CD4-positive, alpha-beta memory T cell (primary cell): ENCODE measurements at regions not wholly inside any gene's neighbourhood (a gene's known extent, or its start where the extent isn't known, plus 50 kb on each side); places are given as distances from the start of the nearest gene placed in this dataset.

ENCODE experiments used
- CTCF ChIA-PET: fragments of 350-600 bp; sonication (Branson Sonifier 250); formaldehyde crosslinking; loops from one replicate; lab custom pipeline; 2021; ENCODE audit warnings: inconsistent platforms; ENCODE audit not compliant: partially characterized antibody; lab: Charles Lee
- POLR2A ChIA-PET: fragments of 350-600 bp; sonication (Branson Sonifier 250); formaldehyde crosslinking; loops from one replicate; lab custom pipeline; 2021; ENCODE audit not compliant: partially characterized antibody; lab: Charles Lee
- DNase-seq, 5 donors: peaks; one replicate each; pipeline versions ENCODE4 v3.0.0 to v3.0.0-alpha.2; 2020 to 2022; ENCODE audit warnings: mixed read lengths in 1 of 5
- H3K27ac ChIP-seq: one replicate; pipeline ENCODE4 v1.7.0; 2013; ENCODE audit warnings: low read depth, low read length
- H3K27me3 ChIP-seq: 2 replicates; pipeline ENCODE4 v1.7.0; 2013; ENCODE audit warnings: mild to moderate bottlenecking, low read length, moderate library complexity; ENCODE audit not compliant: insufficient read depth
- H3K36me3 ChIP-seq: 2 replicates; pipeline ENCODE4 v1.7.0; 2013; ENCODE audit warnings: mild to moderate bottlenecking, low read length, moderate library complexity; ENCODE audit not compliant: insufficient read depth
- H3K4me1 ChIP-seq: 2 replicates; pipeline ENCODE4 v1.7.0; 2013; ENCODE audit warnings: mild to moderate bottlenecking, low read length, moderate library complexity; ENCODE audit not compliant: insufficient read depth
- H3K4me3 ChIP-seq, 2 donors: one replicate each; pipeline ENCODE4 v1.7.0; 2013; ENCODE audit warnings: low read length in 2 of 2, mild to moderate bottlenecking in 1 of 2
- H3K9me3 ChIP-seq, 2 donors: one replicate each; pipeline ENCODE4 v1.7.0; 2013; ENCODE audit warnings: low read length in 2 of 2, control low read depth in 1 of 2; ENCODE audit not compliant: control insufficient read depth in 1 of 2
- H3K27ac Mint-ChIP-seq, 7 donors: one replicate each; pipeline ENCODE4 v1.8.0; 2020 to 2021; ENCODE audit warnings: mixed read lengths in 7 of 7, mild to moderate bottlenecking in 6 of 7, inconsistent platforms in 3 of 7, moderate library complexity in 3 of 7
- H3K27me3 Mint-ChIP-seq, 2 donors: one replicate each; pipeline ENCODE4 v1.8.0; 2020 to 2021; ENCODE audit warnings: mixed read lengths in 2 of 2
- H3K36me3 Mint-ChIP-seq, 2 donors: one replicate each; pipeline ENCODE4 v1.8.0; 2020 to 2021; ENCODE audit warnings: mixed read lengths in 2 of 2, inconsistent platforms in 1 of 2, mild to moderate bottlenecking in 1 of 2
- H3K4me1 Mint-ChIP-seq, 4 donors: one replicate each; pipeline ENCODE4 v1.8.0; 2020 to 2021; ENCODE audit warnings: mixed read lengths in 4 of 4, mild to moderate bottlenecking in 1 of 4
- H3K4me3 Mint-ChIP-seq, 8 donors: one replicate each; pipeline ENCODE4 v1.8.0; 2020 to 2021; ENCODE audit warnings: mixed read lengths in 8 of 8, mild to moderate bottlenecking in 7 of 8, moderate library complexity in 6 of 8, inconsistent platforms in 3 of 8
- H3K9me3 Mint-ChIP-seq, 8 donors: one replicate each; pipeline ENCODE4 v1.8.0; 2020 to 2021; ENCODE audit warnings: mixed read lengths in 8 of 8, mild to moderate bottlenecking in 5 of 8, inconsistent platforms in 3 of 8, moderate library complexity in 1 of 8
- intact Hi-C: fragments of 100-400 bp; cut with micrococcal nuclease; formaldehyde crosslinking; loops from one replicate; pipeline ENCODE4 v1.15.1; 2023

DNA sequence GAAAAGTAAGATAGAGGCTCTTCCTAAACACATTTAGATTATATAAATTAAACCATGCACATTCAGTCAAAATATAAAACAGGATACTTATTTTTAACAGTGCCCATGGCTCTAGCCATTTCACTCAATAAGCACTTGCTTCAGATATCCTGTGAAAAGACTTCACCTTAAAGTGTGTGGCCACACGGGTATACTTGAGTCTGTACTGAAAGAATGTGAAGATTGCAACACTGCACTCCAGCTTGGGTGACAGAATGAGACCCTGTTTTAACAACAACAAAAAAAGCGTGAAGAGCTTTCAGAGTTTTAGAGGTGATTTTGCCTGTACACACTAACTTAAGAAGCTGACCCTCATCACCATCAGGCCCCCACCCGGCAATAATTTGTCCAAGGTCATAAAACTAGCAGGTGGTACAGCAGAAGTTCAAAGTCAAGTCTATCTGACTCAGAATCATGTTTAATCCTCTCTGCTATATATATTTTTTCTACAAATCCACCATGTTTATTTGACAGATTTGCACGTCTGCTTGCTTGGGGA lies 203.5 kb upstream of the GUCY1A2 start:
- no peaks in the 10 kb centered on the region for H3K4me1 ChIP-seq
- Mint-ChIP-seq H3K9me3 (no peaks in the 10 kb centered on the region), H3K27ac (no peak overlapping the region), H3K4me3 (no peak overlapping the region), H3K27me3 (no peaks in the 10 kb centered on the region), H3K36me3 (no peaks in the 10 kb centered on the region), H3K4me1 (no peaks in the 10 kb centered on the region)
- H3K9me3 ChIP-seq, result no peaks in the 10 kb centered on the region
- no peaks in the 10 kb centered on the region for H3K36me3 ChIP-seq
- no peak overlapping the region for H3K27ac ChIP-seq
- H3K27me3 ChIP-seq, result no peaks in the 10 kb centered on the region
- H3K4me3 ChIP-seq, result no peak overlapping the region
- CTCF ChIA-PET, result no interaction called here
- no peak for DNase-seq
- POLR2A ChIA-PET, result no interaction called here
- intact Hi-C loops, result no loop called here

DNA sequence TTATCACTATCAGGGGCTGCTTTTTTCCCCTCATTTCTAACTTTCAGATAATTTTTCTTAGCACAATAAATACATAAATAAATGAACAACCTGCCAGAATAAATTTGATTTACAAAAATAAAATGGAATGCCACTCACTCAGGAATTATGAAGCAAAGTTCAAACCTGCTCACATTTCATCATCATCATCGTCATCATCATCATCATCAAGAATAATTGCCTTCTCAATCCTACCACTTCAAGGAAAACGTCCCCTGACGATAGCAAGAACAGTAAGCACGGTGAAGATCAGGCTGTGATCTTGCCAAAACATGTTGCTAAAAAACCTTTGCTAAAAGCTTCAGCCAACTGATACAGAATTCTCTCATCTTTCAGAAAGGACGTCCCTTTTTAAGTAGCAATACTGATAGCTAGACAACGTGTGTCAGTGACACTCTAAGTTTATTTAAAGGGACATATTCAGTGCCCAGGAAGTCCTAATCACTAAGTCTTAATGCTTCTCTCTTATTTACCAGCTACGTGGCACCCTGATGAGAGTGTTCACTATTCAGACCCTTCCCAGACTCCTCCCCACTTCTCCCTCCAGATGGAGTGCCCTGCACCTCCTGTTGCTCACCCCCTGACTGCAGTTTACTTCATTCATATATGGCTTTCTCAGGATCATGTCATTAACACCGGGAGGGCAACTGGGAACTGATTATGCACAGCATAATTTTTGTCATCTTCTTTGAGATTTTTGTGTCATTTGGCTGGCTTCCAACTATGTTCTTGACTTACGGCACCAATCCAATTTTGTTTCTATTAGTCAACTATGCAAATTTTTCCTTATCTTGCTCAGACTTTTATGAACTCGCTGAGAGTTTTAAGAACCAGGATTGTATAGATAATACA lies 200.1 kb upstream of the GUCY1A2 start:
- Mint-ChIP-seq H3K36me3 (no peaks in the 10 kb centered on the region), H3K4me3 (no peak overlapping the region), H3K27me3 (peaks cover 0 to 2% of the 10 kb centered on the region in 2 donors), H3K27ac (no peak overlapping the region), H3K9me3 (peaks cover 0 to 2% (median 0%) of the 10 kb centered on the region in 8 donors), H3K4me1 (no peaks in the 10 kb centered on the region)
- Histone ChIP-seq H3K27ac (no peak overlapping the region), H3K4me1 (no peaks in the 10 kb centered on the region), H3K9me3 (no peaks in the 10 kb centered on the region), H3K4me3 (no peak overlapping the region), H3K27me3 (no peaks in the 10 kb centered on the region), H3K36me3 (no peaks in the 10 kb centered on the region)
- POLR2A ChIA-PET, result no interaction called here
- DNase-seq, result no peak
- CTCF ChIA-PET, result no interaction called here
- intact Hi-C loops, result no loop called here

DNA sequence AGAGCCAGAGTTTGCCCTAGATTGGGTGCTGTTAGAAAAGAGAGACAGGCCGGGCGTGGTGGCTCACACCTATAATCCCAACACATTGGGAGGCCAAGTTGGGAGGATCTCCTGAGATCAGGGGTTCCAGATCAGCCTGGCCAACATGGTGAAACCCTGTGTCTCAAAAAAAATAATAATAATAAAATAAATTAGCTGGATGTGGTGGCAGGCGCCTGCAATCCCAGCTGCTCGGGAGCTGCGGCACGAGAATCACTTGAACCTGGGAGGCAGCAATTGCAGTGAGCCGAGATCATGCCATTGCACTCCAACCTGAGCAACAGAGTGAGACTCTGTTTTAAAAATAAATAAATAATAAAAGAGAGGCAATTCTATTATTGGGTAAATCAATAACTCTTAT lies 199.2 kb upstream of the GUCY1A2 start:
- no peak overlapping the region for H3K4me3 ChIP-seq
- no peaks in the 10 kb centered on the region for H3K36me3 ChIP-seq
- POLR2A ChIA-PET, result no interaction called here
- H3K9me3 Mint-ChIP-seq, result peaks cover 0 to 2% (median 0%) of the 10 kb centered on the region in 8 donors
- intact Hi-C loops, result no loop called here
- no peaks in the 10 kb centered on the region for H3K27me3 ChIP-seq
- no peak overlapping the region for H3K27ac Mint-ChIP-seq
- H3K36me3 Mint-ChIP-seq, result no peaks in the 10 kb centered on the region
- H3K27me3 Mint-ChIP-seq, result peaks cover 0 to 2% of the 10 kb centered on the region in 2 donors
- H3K4me1 Mint-ChIP-seq, result no peaks in the 10 kb centered on the region
- CTCF ChIA-PET, result no interaction called here
- no peak overlapping the region for H3K4me3 Mint-ChIP-seq
- H3K9me3 ChIP-seq, result no peaks in the 10 kb centered on the region
- no peak overlapping the region for H3K27ac ChIP-seq
- no peaks in the 10 kb centered on the region for H3K4me1 ChIP-seq
- DNase-seq, result no peak

DNA sequence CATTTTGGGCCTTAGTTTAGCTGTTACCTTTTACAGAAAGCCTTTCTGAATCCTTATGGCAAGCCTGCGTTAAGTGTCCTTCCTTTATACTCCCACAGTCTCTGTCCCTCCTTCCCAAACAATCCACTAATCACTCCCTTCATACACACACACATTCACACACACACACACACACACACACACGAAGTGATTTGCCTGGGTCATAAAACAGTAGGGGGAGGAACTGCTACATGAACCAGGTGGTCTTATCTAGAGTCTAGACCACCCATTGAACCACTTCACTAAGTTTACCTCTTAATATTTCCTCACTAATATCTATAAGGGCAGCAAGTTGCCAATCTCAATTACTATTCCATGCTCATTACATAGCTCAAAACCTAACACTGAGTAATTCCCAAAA lies 196.7 kb upstream of the GUCY1A2 start:
- Mint-ChIP-seq H3K4me3 (no peak overlapping the region), H3K4me1 (no peaks in the 10 kb centered on the region), H3K9me3 (peaks cover 0 to 2% (median 0%) of the 10 kb centered on the region in 8 donors), H3K27ac (no peak overlapping the region), H3K27me3 (peaks cover 0 to 2% of the 10 kb centered on the region in 2 donors), H3K36me3 (no peaks in the 10 kb centered on the region)
- Histone ChIP-seq H3K36me3 (no peaks in the 10 kb centered on the region), H3K4me3 (no peak overlapping the region), H3K27ac (no peak overlapping the region), H3K4me1 (no peaks in the 10 kb centered on the region), H3K27me3 (no peaks in the 10 kb centered on the region), H3K9me3 (no peaks in the 10 kb centered on the region)
- POLR2A ChIA-PET, result interaction anchor here (0.6 kb wide), 1 partner anchor 29 kb away, joined by 3 read pairs; no protein-coding TSS in a partner anchor
- no peak for DNase-seq
- intact Hi-C loops, result no loop called here
- CTCF ChIA-PET, result no interaction called here

DNA sequence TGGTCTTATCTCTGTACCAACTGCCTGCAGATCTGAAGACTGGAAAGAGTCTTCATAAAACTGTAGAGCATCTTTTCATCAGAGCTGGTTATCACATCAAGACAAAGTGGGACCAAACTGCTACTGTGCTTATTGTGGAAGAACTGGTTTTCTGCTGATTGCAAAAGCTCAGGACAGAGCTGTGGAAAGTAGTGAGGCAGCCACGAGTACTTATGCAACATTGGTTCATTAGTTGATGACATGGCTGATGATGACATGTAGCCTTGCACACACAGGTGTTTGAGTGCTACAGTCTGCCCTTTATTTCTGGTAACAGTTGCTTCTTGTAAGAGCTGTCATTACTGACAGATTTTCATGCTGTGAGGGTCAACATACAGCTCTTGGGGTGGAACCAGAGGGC lies 185.4 kb upstream of the GUCY1A2 start:
- Histone ChIP-seq H3K36me3 (no peaks in the 10 kb centered on the region), H3K9me3 (no peaks in the 10 kb centered on the region), H3K27ac (no peak overlapping the region), H3K4me1 (no peaks in the 10 kb centered on the region), H3K4me3 (no peak overlapping the region), H3K27me3 (no peaks in the 10 kb centered on the region)
- intact Hi-C loops, result no loop called here
- H3K4me3 Mint-ChIP-seq, result no peak overlapping the region
- POLR2A ChIA-PET, result no interaction called here
- H3K27me3 Mint-ChIP-seq, result no peaks in the 10 kb centered on the region
- H3K36me3 Mint-ChIP-seq, result no peaks in the 10 kb centered on the region
- no peak for DNase-seq
- CTCF ChIA-PET, result no interaction called here
- peaks cover 0 to 6% (median 0%) of the 10 kb centered on the region in 8 donors for H3K9me3 Mint-ChIP-seq
- no peak overlapping the region for H3K27ac Mint-ChIP-seq
- H3K4me1 Mint-ChIP-seq, result no peaks in the 10 kb centered on the region

DNA sequence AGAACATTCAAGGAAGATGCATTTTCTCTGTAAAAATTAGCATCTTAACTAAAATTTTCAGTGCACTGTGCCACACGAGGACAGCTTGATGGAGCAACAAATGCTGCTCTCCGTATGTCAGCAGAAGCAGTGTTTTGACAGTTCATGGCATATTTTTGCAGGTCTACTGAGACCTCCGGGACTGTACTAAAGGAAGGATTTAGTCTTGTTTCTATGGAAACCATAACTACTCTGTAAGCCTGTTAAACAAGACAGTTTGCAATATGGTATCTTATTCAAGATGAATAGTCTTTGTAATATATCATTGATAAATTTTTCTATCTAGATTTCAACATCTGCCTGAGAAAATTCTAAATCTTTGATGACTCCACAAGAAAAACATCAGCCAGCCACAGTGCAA lies 184.0 kb upstream of the GUCY1A2 start:
- Mint-ChIP-seq H3K36me3 (no peaks in the 10 kb centered on the region), H3K4me3 (no peak overlapping the region), H3K27me3 (no peaks in the 10 kb centered on the region), H3K9me3 (peaks cover 0 to 10% (median 0%) of the 10 kb centered on the region in 8 donors), H3K4me1 (no peaks in the 10 kb centered on the region), H3K27ac (no peak overlapping the region)
- Histone ChIP-seq H3K36me3 (no peaks in the 10 kb centered on the region), H3K27me3 (no peaks in the 10 kb centered on the region), H3K4me1 (no peaks in the 10 kb centered on the region), H3K9me3 (no peaks in the 10 kb centered on the region), H3K4me3 (no peak overlapping the region), H3K27ac (no peak overlapping the region)
- CTCF ChIA-PET, result no interaction called here
- POLR2A ChIA-PET, result no interaction called here
- intact Hi-C loops, result no loop called here
- DNase-seq, result no peak

DNA sequence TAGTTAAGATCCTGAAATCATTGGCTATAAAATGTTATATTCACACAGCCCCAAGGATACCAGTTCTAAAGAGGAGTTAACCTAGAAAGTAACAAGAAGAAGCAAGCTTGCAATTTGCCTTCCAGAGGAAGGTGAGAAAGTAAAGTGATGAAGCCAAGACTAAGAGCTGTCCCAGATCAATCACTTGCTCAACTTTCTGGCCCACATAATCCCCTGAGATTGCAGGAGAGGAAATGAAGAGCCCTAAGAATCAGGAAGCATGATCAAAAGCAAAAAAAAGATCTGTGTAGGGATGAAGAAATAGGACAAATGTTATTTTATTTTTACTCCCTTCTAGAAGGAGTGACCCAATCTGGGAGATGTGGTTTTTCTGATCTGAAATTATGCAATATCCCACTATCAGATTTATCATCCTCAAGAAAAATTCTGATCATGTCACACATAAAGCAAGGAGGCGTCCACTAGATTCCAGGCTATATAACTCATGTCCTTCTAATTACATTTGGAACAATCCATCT lies 180.3 kb upstream of the GUCY1A2 start:
- H3K27me3 ChIP-seq, result no peaks in the 10 kb centered on the region
- no peak overlapping the region for H3K27ac ChIP-seq
- no peaks in the 10 kb centered on the region for H3K4me1 Mint-ChIP-seq
- no peaks in the 10 kb centered on the region for H3K36me3 ChIP-seq
- H3K4me1 ChIP-seq, result no peaks in the 10 kb centered on the region
- no peak overlapping the region for H3K27ac Mint-ChIP-seq
- H3K9me3 Mint-ChIP-seq, result peaks cover 0 to 14% (median 4%) of the 10 kb centered on the region in 8 donors
- H3K4me3 Mint-ChIP-seq, result no peak overlapping the region
- no peaks in the 10 kb centered on the region for H3K9me3 ChIP-seq
- intact Hi-C loops, result no loop called here
- DNase-seq, result no peak
- POLR2A ChIA-PET, result no interaction called here
- H3K4me3 ChIP-seq, result no peak overlapping the region
- no peaks in the 10 kb centered on the region for H3K36me3 Mint-ChIP-seq
- no peaks in the 10 kb centered on the region for H3K27me3 Mint-ChIP-seq
- CTCF ChIA-PET, result no interaction called here
